ENCODE measurements at regions not wholly inside any gene's neighbourhood (a gene's known extent, or its start where the extent isn't known, plus 50 kb on each side); places are given as distances from the start of the nearest gene placed in this dataset.

DNA sequence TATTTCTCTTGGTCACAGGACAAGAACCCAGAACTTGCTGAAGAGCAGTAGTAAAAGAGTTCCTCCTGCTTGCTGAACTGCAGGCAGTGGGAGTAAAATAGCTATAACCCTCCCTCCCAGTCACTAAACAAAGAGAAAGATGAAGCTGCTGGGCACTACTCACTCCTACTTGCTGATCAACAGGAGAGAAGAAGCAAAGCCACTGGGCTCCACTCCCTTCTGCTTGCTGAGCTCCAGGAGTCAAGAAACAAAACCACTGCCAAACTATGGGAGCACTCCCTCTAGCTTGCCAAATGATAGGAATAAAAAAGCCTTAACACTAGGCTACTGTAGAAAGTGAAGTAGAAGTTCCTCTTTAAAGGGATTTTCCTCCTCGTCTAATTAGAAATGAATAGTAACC, 155.3 kb downstream of the RASSF9 start:
- no peak for FAIRE-seq
- intact Hi-C loops (cut with micrococcal nuclease) (no loop called here), dilution Hi-C loops (cut with MboI; ENCODE audit: extremely low pct_ligation_motif_present, low sequenced_read_pairs) (no loop called here)
- no peaks in the 10 kb centered on the region for H3K79me2 ChIP-seq (ENCODE audit: control insufficient read depth, insufficient read depth, low read length)
- no peaks in the 10 kb centered on the region for H3K9me3 ChIP-seq (replicated peaks; ENCODE audit: control insufficient read depth, insufficient read depth, low read length)
- H3K9me1 ChIP-seq (replicated peaks; ENCODE audit: control insufficient read depth, extremely low read depth, insufficient read depth, low read length), result no peaks in the 10 kb centered on the region
- no peaks in the 10 kb centered on the region for H4K20me1 ChIP-seq (replicated peaks; ENCODE audit: control insufficient read depth, extremely low read depth, insufficient read depth, low read length)
- H3K4me2 ChIP-seq (ENCODE audit: insufficient read depth, low read length), result no peak overlapping the region
- no peak overlapping the region for H3K9ac ChIP-seq (replicated peaks; ENCODE audit: extremely low read depth, insufficient read depth, low read length)
- BruUV-seq (replicated peaks), result no TSS peak
- no peaks in the 10 kb centered on the region for H3K27me3 ChIP-seq (ENCODE audit: control insufficient read depth in 2 of 2, insufficient read depth in 2 of 2, low read length in 2 of 2)
- no peak overlapping the region for H3K4me3 ChIP-seq (replicated peaks in 1 of 3; ENCODE audit: insufficient read depth in 1 of 3, low read depth in 1 of 3, low read length in 3 of 3)
- CTCF ChIA-PET, result interaction anchor here (0.9 to 1.0 kb wide), 2 partner anchors 39 to 105 kb away, joined by 3 read pairs; no protein-coding TSS in a partner anchor
- no peak for DNase-seq (ENCODE audit: low read depth, low spot score)
- no peak overlapping the region for H3K27ac ChIP-seq (ENCODE audit: insufficient read depth, low read depth, low read length)
- POLR2A ChIA-PET, result no interaction called here
- no peak overlapping the region for H2AFZ ChIP-seq (ENCODE audit: low read depth, low read length)
- no peak for TF ChIP-seq MYC (IDR thresholded peaks at IDR 0.05; ENCODE audit: low read depth, low read length)
- no peak for TF ChIP-seq FOS (IDR thresholded peaks at IDR 0.05; ENCODE audit: borderline replicate concordance, insufficient read depth, low read length)
- TF ChIP-seq POLR2AphosphoS5 (IDR thresholded peaks at IDR 0.05; ENCODE audit: insufficient read depth, low read depth, low read length), result no peak
- TF ChIP-seq EZH2 (IDR thresholded peaks at IDR 0.05; ENCODE audit: borderline replicate concordance, low read depth, low read length, severe bottlenecking), result no peak
- no peak for TF ChIP-seq JUN (IDR thresholded peaks at IDR 0.05; ENCODE audit: borderline replicate concordance, insufficient read depth, insufficient read length, low read depth)
- TF ChIP-seq, protein P1, sequence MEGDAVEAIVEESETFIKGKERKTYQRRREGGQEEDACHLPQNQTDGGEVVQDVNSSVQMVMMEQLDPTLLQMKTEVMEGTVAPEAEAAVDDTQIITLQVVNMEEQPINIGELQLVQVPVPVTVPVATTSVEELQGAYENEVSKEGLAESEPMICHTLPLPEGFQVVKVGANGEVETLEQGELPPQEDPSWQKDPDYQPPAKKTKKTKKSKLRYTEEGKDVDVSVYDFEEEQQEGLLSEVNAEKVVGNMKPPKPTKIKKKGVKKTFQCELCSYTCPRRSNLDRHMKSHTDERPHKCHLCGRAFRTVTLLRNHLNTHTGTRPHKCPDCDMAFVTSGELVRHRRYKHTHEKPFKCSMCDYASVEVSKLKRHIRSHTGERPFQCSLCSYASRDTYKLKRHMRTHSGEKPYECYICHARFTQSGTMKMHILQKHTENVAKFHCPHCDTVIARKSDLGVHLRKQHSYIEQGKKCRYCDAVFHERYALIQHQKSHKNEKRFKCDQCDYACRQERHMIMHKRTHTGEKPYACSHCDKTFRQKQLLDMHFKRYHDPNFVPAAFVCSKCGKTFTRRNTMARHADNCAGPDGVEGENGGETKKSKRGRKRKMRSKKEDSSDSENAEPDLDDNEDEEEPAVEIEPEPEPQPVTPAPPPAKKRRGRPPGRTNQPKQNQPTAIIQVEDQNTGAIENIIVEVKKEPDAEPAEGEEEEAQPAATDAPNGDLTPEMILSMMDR (IDR thresholded peaks at IDR 0.05; ENCODE audit: extremely low read depth in 1 of 2, insufficient read depth in 1 of 2, low read depth in 1 of 2, low read length in 2 of 2), result no peak
- TF ChIP-seq POLR2A (IDR thresholded peaks at IDR 0.05; ENCODE audit: low read depth, low read length), result no peak
- no peak for TF ChIP-seq GATA2 (IDR thresholded peaks at IDR 0.05; ENCODE audit: insufficient read depth, insufficient read length, low read depth, low read length)
- TF ChIP-seq, protein P2, sequence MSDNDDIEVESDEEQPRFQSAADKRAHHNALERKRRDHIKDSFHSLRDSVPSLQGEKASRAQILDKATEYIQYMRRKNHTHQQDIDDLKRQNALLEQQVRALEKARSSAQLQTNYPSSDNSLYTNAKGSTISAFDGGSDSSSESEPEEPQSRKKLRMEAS (IDR thresholded peaks at IDR 0.05; ENCODE audit: insufficient read depth, insufficient read length), result no peak
- H3K36me3 ChIP-seq (ENCODE audit: control insufficient read depth in 2 of 2, extremely low read depth in 1 of 2, insufficient read depth in 2 of 2, low read length in 2 of 2), result no peaks in the 10 kb centered on the region
- H3K4me1 ChIP-seq (ENCODE audit: control insufficient read depth, extremely low read depth, insufficient read depth, low read length), result no peaks in the 10 kb centered on the region
